Ishikawa (cell line): ENCODE measurements at regions not wholly inside any gene's neighbourhood (a gene's known extent, or its start where the extent isn't known, plus 50 kb on each side); places are given as distances from the start of the nearest gene placed in this dataset.

Experiments
- CEBPB ChIP-seq: IDR thresholded peaks from 2 replicates; pipeline ENCODE4 v1.6.1; 2012
- CREB1 ChIP-seq: IDR thresholded peaks from 2 replicates; pipeline ENCODE4 v1.6.1; 2012; ENCODE audit warnings: low read depth
- EGR1 ChIP-seq: IDR thresholded peaks from 2 replicates; pipeline ENCODE4 v1.6.1; 2012
- EP300 ChIP-seq: IDR thresholded peaks from 2 replicates; pipeline ENCODE4 v1.6.1; 2012; ENCODE audit warnings: borderline replicate concordance
- NFIC ChIP-seq: IDR thresholded peaks from 2 replicates; pipeline ENCODE4 v1.6.1; 2012
- RAD21 ChIP-seq: IDR thresholded peaks from 2 replicates; pipeline ENCODE4 v1.6.1; 2012; ENCODE audit warnings: low read depth
- REST ChIP-seq: IDR thresholded peaks from 2 replicates; pipeline ENCODE4 v1.6.1; 2012; ENCODE audit warnings: low read depth, mild to moderate bottlenecking
- TAF1 ChIP-seq: IDR thresholded peaks from 2 replicates; pipeline ENCODE4 v1.6.1; 2012; ENCODE audit warnings: low read depth, mild to moderate bottlenecking
- USF1 ChIP-seq: IDR thresholded peaks from 2 replicates; pipeline ENCODE4 v1.6.1; 2012

GRCh38 chr11:69239641-69240040 lies 54.3 kb upstream of the MYEOV start:
- TF ChIP-seq TAF1 (no peak), CEBPB (no peak), USF1 (no peak), EP300 (no peak), CREB1 (no peak), RAD21 (no peak), EGR1 (no peak), REST (no peak), NFIC (no peak)
